ENCODE measurements at regions not wholly inside any gene's neighbourhood (a gene's known extent, or its start where the extent isn't known, plus 50 kb on each side); places are given as distances from the start of the nearest gene placed in this dataset.

DNA sequence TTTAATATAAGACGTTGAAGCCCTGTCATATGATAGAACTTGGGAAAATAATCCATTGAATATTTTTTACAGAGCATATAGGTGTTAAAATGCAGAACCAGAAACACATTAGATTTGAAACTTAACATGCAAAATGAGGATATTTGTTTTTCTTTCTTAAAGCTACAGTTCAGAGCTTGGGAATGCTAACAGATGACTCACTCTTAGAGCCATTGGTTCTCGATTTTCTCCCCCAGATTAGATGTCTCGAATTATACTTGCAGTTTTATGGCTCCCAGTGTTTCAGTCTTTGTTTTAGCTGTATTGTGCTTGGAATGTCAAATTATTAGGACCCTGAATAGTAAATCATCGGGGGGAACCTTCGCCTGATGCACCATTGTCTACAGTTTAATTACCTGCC, 575.7 kb upstream of the ZP4 start:
- TF ChIP-seq, protein P1, sequence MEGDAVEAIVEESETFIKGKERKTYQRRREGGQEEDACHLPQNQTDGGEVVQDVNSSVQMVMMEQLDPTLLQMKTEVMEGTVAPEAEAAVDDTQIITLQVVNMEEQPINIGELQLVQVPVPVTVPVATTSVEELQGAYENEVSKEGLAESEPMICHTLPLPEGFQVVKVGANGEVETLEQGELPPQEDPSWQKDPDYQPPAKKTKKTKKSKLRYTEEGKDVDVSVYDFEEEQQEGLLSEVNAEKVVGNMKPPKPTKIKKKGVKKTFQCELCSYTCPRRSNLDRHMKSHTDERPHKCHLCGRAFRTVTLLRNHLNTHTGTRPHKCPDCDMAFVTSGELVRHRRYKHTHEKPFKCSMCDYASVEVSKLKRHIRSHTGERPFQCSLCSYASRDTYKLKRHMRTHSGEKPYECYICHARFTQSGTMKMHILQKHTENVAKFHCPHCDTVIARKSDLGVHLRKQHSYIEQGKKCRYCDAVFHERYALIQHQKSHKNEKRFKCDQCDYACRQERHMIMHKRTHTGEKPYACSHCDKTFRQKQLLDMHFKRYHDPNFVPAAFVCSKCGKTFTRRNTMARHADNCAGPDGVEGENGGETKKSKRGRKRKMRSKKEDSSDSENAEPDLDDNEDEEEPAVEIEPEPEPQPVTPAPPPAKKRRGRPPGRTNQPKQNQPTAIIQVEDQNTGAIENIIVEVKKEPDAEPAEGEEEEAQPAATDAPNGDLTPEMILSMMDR (IDR thresholded peaks at IDR 0.05): no peak
- TF ChIP-seq POLR2A (IDR thresholded peaks at IDR 0.05): no peak
